DND-41 (cell line): ENCODE measurements at regions not wholly inside any gene's neighbourhood (a gene's known extent, or its start where the extent isn't known, plus 50 kb on each side); places are given as distances from the start of the nearest gene placed in this dataset.
"Not testable (repeated sequence)": the region's sequence is repeated elsewhere in the genome, so short reads cannot be mapped to it uniquely, and the experiment has no call there.

Source experiments
- ATAC-seq: fragments of 200-7000 bp; cut with Tn5 transposase; 3 replicates; pipeline ENCODE4 v1.9.1; 2021; ENCODE audit warnings: low read depth; ENCODE audit not compliant: insufficient read depth
- DNase-seq: peaks from one replicate; pipeline ENCODE4 v3.0.0-alpha.2; 2020
- H2AFZ ChIP-seq: 2 replicates; pipeline ENCODE4 v1.6.0; 2012; ENCODE audit warnings: low read depth, low read length
- H3K27ac ChIP-seq: 2 replicates; pipeline ENCODE4 v1.5.1; 2012; ENCODE audit warnings: low read length, inconsistent platforms
- H3K27me3 ChIP-seq: fragments of 200-600 bp; sonication (generic); 2 replicates; pipeline ENCODE4 v1.6.0; 2012; ENCODE audit warnings: low read length, mild to moderate bottlenecking, inconsistent platforms; ENCODE audit not compliant: insufficient read depth, poor library complexity
- H3K36me3 ChIP-seq: 2 replicates; pipeline ENCODE4 v1.5.1; 2012; ENCODE audit warnings: low read length, inconsistent platforms; ENCODE audit not compliant: insufficient read depth
- H3K4me1 ChIP-seq: 2 replicates; pipeline ENCODE4 v1.5.1; 2012; ENCODE audit warnings: mild to moderate bottlenecking, low read length; ENCODE audit not compliant: insufficient read depth
- H3K4me2 ChIP-seq: 2 replicates; pipeline ENCODE4 v1.6.0; 2012; ENCODE audit warnings: mild to moderate bottlenecking, moderate library complexity, low read length, inconsistent platforms; ENCODE audit not compliant: insufficient read depth
- H3K4me3 ChIP-seq, 2 experiments: fragments of 200-600 bp in 1 of 2; shearing (Covaris generic) in 1 of 2; 2 replicates each; pipeline ENCODE4 v1.5.1; 2012 to 2016; ENCODE audit warnings: inconsistent platforms in 2 of 2, low read length in 2 of 2, mild to moderate bottlenecking in 2 of 2, low read depth in 1 of 2, moderate library complexity in 1 of 2
- H3K79me2 ChIP-seq: 2 replicates; pipeline ENCODE4 v1.6.0; 2012; ENCODE audit warnings: low read length, inconsistent platforms; ENCODE audit not compliant: insufficient read depth
- H3K9ac ChIP-seq: 2 replicates; pipeline ENCODE4 v1.6.0; 2012; ENCODE audit warnings: low read depth, mild to moderate bottlenecking, inconsistent platforms, low read length, moderate library complexity
- H3K9me3 ChIP-seq: 2 replicates; pipeline ENCODE4 v1.5.1; 2012; ENCODE audit warnings: low read length, moderate library complexity, mild to moderate bottlenecking, inconsistent platforms; ENCODE audit not compliant: insufficient read depth, severe bottlenecking
- H4K20me1 ChIP-seq: 2 replicates; pipeline ENCODE4 v1.6.0; 2012; ENCODE audit warnings: low read length; ENCODE audit not compliant: insufficient read depth
- EZH2 ChIP-seq: IDR thresholded peaks from 3 replicates; pipeline ENCODE4 v1.6.1; 2012; ENCODE audit warnings: borderline replicate concordance, low read depth, mild to moderate bottlenecking, moderate library complexity, low read length, inconsistent platforms; ENCODE audit not compliant: severe bottlenecking
- TF ChIP-seq, protein P1 (sequence below): IDR thresholded peaks from 2 replicates; pipeline ENCODE4 v1.5.1; 2012; ENCODE audit warnings: borderline replicate concordance, low read length, moderate library complexity, mild to moderate bottlenecking; ENCODE audit not compliant: poor library complexity, severe bottlenecking; ENCODE audit errors: extremely low read depth

DNA sequence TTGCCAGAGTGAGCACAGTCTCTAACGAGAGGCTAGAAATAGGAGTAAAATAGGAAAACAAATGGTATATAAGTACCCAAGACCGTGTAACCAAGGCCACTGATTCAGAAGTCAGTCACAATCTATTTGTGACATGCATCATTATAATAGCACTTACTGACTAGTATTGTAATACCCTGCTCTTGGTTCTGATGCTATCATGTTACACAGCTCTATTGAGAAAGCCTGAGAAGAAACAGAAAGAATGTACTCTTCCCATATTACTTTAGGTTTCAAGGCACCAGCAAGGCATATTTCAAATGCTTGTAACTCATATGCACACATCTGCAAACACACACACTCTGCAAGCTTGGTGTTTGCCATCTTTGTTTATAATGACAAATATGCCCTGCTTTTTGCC, 746.4 kb downstream of the SLC4A3 start:
- Histone ChIP-seq H3K4me3 (no peak overlapping the region), H3K4me2 (no peak overlapping the region), H2AFZ (no peak overlapping the region), H3K27me3 (no peaks in the 10 kb centered on the region), H3K36me3 (no peaks in the 10 kb centered on the region), H3K9me3 (no peaks in the 10 kb centered on the region), H3K9ac (no peak overlapping the region), H3K4me1 (no peaks in the 10 kb centered on the region), H4K20me1 (no peaks in the 10 kb centered on the region), H3K79me2 (no peaks in the 10 kb centered on the region), H3K27ac (no peak overlapping the region)
- no peak for TF ChIP-seq EZH2
- ATAC-seq (no peak), DNase-seq (no peak)

DNA sequence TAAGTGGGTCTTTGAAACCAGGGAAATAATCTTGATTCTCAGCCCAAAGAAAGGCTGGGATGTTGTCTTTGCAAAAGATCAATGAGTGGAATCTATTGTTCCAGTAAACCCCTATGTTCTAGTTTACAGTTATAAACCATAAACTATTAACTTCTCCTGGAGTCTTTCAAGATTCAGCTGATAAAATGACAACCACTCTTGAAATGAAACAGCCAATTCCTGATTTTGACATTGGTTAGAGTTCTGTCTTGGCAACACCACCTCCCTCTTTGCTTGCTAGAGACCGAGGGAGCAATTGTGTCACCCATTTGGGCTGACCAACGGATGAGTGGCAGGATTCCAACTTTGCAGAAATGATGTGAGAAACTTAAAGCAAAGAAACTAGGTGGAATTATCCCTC, 746.9 kb downstream of the SLC4A3 start:
- Histone ChIP-seq H3K9me3 (no peaks in the 10 kb centered on the region), H3K9ac (no peak overlapping the region), H2AFZ (no peak overlapping the region), H3K4me3 (no peak overlapping the region), H3K27me3 (no peaks in the 10 kb centered on the region), H4K20me1 (no peaks in the 10 kb centered on the region), H3K36me3 (no peaks in the 10 kb centered on the region), H3K4me1 (no peaks in the 10 kb centered on the region), H3K79me2 (no peaks in the 10 kb centered on the region), H3K4me2 (no peak overlapping the region), H3K27ac (no peak overlapping the region)
- ATAC-seq (no peak), DNase-seq (no peak)
- TF ChIP-seq, protein P1, sequence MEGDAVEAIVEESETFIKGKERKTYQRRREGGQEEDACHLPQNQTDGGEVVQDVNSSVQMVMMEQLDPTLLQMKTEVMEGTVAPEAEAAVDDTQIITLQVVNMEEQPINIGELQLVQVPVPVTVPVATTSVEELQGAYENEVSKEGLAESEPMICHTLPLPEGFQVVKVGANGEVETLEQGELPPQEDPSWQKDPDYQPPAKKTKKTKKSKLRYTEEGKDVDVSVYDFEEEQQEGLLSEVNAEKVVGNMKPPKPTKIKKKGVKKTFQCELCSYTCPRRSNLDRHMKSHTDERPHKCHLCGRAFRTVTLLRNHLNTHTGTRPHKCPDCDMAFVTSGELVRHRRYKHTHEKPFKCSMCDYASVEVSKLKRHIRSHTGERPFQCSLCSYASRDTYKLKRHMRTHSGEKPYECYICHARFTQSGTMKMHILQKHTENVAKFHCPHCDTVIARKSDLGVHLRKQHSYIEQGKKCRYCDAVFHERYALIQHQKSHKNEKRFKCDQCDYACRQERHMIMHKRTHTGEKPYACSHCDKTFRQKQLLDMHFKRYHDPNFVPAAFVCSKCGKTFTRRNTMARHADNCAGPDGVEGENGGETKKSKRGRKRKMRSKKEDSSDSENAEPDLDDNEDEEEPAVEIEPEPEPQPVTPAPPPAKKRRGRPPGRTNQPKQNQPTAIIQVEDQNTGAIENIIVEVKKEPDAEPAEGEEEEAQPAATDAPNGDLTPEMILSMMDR: no peak
- TF ChIP-seq EZH2: no peak

DNA sequence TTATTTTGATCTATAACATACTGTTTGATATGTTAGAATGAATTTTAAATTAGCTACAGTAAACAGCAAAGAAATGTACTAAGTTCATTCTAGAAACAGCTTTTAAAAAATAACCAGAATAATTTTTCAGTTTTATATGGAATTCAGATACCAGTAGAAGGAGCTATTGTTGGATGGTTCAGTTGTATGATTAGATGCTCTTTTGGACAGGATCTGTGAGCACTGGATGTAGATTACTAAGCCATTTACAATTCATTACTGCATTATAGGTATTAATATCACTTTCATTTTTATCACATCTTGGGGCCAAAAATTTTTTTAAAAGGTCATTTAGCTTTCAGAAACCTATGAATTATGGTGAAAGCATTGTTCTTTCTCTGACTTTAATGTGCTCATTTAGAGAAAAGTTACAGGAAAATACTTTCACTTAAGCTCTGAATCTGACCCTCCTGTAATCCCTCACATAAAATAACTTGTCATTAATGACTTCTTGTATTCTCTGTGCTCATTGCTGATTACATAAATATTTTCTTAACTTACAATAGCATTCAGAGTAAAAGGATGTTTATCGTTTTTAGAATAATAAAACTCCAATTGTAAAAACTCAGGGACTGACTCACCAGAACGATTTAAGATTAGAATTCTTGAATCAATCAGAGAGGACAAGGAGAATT, 750.2 kb downstream of the SLC4A3 start:
- H3K9me3 ChIP-seq: no peaks in the 10 kb centered on the region
- TF ChIP-seq, protein P1: no peak
- TF ChIP-seq EZH2: no peak
- no peak overlapping the region for H2AFZ ChIP-seq

DNA sequence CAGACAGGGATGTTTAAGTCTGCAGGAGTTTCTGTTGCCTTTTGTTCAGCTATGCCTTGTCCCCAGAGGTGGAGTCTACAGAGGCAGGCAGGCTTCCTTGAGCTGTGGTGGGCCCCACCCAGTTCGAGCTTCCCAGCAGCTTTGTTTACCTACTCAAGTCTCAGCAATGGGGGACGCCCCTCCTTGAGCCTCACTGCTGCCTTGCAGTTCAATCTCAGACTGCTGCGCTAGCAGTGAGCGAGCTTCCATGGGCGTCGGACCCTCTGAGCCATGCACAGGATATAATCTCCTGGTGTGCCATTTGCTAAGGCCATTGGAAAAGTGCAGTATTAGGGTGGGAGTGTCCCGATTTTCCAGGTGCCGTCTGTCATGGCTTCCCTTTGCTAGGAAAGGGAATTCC, 760.3 kb downstream of the SLC4A3 start:
- not testable (repeated sequence) for DNase-seq, H3K4me3 ChIP-seq, H3K79me2 ChIP-seq, H4K20me1 ChIP-seq, H3K4me1 ChIP-seq, H3K9me3 ChIP-seq, ATAC-seq, H3K36me3 ChIP-seq, H2AFZ ChIP-seq, H3K9ac ChIP-seq, H3K27ac ChIP-seq, H3K27me3 ChIP-seq, H3K4me2 ChIP-seq

More for the DNA sequence above, 750.2 kb downstream of the SLC4A3 start:
- H4K20me1 ChIP-seq: no peaks in the 10 kb centered on the region
- H3K27me3 ChIP-seq: no peaks in the 10 kb centered on the region
- no peak overlapping the region for H3K27ac ChIP-seq
- H3K4me1 ChIP-seq: no peaks in the 10 kb centered on the region
- ATAC-seq: no peak
- H3K4me3 ChIP-seq: no peak overlapping the region
- DNase-seq: no peak
- no peaks in the 10 kb centered on the region for H3K79me2 ChIP-seq
- no peak overlapping the region for H3K9ac ChIP-seq
- H3K4me2 ChIP-seq: no peak overlapping the region
- H3K36me3 ChIP-seq: no peaks in the 10 kb centered on the region
